UCSD-AML1 (cell line): ENCODE measurements at regions not wholly inside any gene's neighbourhood (a gene's known extent, or its start where the extent isn't known, plus 50 kb on each side); places are given as distances from the start of the nearest gene placed in this dataset.

ENCODE experiments used
- DNase-seq: peaks from one replicate; lab custom pipeline; 2025; ENCODE audit not compliant: unreplicated experiment; lab: John Stamatoyannopoulos, UW

DNA sequence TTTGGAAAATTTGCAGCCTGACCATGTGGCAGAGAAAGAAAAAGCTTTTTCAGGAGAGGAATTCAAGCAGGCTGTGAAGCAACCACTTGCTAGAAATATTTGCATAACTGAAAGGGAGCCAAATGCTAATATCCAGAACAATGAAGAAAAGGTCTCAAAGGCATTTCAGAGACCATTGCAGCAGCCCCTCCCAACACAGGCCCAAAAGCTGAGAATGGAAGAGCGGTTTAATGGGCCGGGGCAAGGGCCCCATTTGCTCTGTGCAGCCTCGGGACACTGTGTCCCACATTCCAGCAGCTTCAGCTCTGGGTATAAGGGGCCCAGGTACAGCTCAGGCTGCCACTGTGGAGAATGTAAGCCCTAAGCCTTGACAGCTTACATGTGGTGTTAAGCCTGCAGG, 918.1 kb upstream of the POT1 start:
- DNase-seq = no peak

- DNase-seq = no peak
These were observed 917.4 kb upstream of the POT1 start for GRCh38 chr7:125847055-125847454.

DNA sequence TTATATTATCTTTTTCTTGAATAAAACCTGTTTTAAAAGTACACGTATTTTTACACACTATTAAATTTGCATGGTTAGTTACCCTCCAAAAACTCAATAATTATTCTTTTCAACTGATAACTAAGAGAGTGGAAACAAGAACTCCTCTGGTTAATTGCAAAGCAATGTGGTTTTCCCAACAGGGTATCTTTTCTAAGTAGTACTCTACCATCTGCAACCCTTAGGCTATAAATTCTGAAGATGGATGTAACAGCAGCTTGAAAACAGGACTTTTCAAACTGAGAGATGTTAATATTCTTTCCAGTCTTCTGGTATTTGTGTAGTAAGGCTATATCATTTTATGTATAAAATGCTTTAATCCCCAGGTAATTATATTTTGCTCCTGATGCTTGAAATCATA, 916.1 kb upstream of the POT1 start:
- DNase-seq = no peak

GRCh38 chr7:125834421-125834820, 904.8 kb upstream of the POT1 start:
- DNase-seq = no peak

DNA sequence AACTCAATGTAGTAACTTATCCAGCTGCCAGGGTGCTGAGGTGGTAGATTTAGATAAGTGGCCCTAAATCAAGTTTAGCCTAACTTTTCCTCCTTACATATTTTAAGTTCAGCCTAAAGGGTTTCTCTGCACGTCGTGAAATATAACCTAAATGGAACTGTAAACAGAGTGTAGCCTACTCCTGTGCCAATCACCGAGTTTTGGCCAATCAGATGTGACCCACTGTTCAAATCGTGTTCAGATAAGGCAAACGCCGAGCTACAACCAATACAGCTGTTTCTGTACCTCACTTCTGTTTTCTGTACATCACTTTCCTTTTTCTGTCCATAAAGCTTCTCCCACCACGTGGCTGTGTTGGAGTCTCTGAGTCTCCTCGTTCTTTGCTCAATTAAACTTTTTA, 904.2 kb upstream of the POT1 start:
- no peak for DNase-seq

GRCh38 chr7:125830743-125831142, 901.1 kb upstream of the POT1 start:
- DNase-seq = no peak

DNA sequence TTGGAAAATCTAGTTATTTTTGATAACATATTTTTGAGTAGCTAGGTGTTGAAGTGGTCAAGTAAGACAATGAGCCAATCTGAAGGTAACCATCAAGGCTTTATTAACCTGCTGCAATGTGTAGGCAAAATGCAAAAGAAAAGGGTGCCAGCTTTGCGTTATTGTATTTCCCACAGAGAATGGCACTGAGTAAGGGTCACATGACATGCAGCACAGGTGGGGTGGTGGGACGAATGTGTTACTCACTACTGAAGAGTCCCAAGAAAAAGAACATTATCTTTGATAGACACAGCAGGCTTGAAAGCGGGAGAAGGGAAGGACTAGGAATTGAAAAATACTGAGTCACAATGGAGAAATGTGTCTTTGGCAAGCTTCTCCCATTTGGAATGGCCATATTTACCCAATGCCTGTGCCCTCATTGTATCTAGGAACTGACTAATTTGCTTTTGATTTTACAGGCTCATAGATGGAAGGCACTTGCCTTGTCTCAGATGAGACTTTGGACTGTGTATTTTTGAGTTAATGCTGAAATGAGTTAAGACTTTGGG, 898.6 kb upstream of the POT1 start:
- DNase-seq = no peak

GRCh38 chr7:125823538-125823937, 893.9 kb upstream of the POT1 start:
- no peak for DNase-seq

DNA sequence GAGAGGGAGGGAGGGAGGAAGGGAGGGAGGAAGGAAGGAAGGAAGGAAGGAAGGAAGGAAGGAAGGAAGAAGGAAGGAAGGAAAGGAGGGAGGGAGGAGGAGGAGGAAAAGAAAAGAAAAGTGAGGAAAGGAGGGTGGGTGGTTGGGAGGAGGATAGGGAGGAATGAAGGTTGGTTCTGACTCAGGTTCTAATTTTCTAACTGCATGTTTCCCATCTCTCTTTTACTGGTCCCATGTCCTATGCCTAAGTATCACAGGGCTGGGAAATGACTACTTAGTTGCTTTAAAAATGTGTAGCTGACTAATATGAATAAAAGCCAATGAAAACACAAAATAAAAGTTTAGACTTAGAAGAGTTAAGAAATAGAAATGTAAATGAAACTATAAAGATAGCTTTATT, 890.9 kb upstream of the POT1 start:
- DNase-seq = no peak

- DNase-seq = no peak
These were observed 884.5 kb upstream of the POT1 start for GRCh38 chr7:125814100-125814499.

- DNase-seq = peak; percentile 7
These were observed 876.9 kb upstream of the POT1 start for GRCh38 chr7:125806491-125806890.

GRCh38 chr7:125804273-125804672, 874.6 kb upstream of the POT1 start:
- no peak for DNase-seq

DNA sequence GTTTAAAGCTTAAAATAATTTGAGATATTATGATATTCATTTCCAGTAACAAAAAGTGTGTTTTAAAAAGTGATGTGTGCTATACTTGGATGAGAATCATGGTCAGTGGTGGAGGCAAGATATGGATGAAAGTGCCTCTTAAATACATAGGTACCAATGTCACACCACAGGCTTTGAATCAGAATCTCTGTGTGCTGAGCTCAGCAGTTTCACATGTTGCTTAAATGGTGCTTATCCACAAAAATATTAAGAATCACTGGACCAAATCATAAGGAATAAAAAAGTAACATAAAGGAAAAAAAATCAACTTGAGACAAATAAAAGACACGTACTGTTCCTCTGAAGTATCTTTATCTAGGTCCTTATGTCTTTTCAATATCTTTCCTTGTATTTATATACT, 850.5 kb upstream of the POT1 start:
- no peak for DNase-seq

- no peak for DNase-seq
These were observed 845.7 kb upstream of the POT1 start for GRCh38 chr7:125775317-125775716.

DNA sequence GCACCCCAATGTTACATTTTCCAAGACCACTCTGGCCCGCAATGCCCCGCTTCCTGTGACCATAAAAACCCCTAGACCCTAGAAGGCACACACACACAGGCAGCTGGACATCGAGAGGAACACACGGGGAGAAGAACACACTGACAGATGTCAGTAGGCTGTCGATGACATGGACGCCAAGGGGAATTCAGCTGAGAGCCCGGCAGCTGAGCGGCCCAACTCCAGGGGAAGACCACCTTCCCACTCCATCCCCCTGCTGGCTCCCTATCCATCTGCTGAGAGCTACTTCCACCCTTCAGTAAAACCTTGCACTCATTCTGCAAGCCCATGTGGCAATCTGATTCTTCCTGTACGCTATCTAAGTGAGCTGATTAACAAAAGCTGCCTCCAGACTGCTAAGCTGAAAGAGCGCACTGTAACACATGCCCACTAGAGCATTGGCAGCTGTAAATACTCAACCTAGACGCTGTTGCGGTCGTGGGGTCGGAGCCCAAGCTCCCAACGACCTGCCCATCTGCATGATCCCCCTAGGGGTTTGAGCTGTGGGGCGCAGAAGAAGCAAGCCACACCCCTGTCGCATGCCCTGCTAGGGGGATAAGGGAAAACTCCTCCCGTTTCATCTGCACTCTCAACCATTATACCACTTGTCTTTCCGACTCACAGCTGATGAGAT, 843.6 kb upstream of the POT1 start:
- no peak for DNase-seq

DNA sequence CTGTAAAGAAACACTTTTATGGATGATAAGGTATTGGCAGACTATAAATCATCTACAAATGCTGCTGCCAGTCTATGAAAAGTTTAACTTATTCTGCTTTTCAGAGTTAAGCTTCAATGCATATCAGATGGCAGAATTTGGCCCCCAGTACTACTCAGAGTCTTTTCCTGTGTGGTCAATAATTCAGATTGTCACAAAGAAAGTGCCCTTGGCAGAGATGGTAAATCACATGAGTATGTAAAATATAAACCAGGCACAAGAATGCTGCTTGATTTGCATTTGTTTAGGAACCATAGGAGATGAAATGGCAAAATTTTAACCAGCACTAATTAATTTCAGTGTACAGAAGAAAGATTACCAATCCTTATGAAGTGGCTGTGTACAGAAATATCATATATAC, 818.3 kb upstream of the POT1 start:
- no peak for DNase-seq

DNA sequence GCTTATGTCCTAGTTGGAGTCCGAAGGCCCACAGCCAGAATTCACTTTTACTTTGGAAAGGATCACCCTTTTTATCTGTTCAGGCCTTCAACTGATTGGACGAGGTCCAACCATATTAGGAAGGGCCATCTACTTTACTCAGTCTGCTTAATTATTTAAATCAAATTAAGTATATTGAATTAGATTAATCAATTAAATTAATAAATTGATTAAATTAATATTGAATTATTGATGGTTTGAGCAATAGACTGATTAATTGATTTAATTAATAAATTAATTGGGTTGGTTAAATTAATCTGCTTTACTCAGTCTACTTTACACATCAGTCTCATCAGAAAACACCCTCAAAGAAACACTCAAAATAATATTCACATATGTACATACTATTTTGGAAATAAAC, 816.9 kb upstream of the POT1 start:
- no peak for DNase-seq

GRCh38 chr7:125727215-125727614, 797.6 kb upstream of the POT1 start:
- no peak for DNase-seq

- no peak for DNase-seq
These were observed 766.0 kb upstream of the POT1 start for GRCh38 chr7:125695626-125696025.

DNA sequence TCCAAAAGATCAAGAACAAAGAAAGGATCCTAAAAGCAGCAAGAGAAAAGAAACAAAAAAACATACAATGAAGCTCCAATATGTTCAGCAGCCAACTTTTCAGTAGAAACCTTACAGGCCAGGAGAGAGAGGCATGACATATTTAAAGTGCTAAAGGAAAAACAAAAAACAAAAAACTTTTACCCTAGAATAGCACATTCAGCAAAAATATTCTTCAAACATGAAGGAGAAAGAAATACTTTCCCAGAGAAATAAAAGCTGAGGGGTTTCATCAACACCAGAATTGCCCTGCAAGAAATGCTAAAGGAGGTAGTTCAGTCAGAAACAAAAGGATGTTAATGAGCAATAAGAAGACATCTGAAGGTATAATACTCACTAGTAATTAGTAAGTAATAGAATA, 753.5 kb upstream of the POT1 start:
- no peak for DNase-seq

- no peak for DNase-seq
These were observed 751.9 kb upstream of the POT1 start for GRCh38 chr7:125681508-125681907.

- DNase-seq = no peak
These were observed 749.1 kb upstream of the POT1 start for GRCh38 chr7:125678771-125679170.

- DNase-seq = no peak
These were observed 746.0 kb upstream of the POT1 start for GRCh38 chr7:125675640-125676039.
